ENCODE measurements at regions not wholly inside any gene's neighbourhood (a gene's known extent, or its start where the extent isn't known, plus 50 kb on each side); places are given as distances from the start of the nearest gene placed in this dataset.

- Histone ChIP-seq H3K36me3 (ENCODE audit: insufficient read depth, low read length) (no peaks in the 10 kb centered on the region), H3K4me2 (ENCODE audit: low read length) (no peak overlapping the region), H3K4me1 (ENCODE audit: insufficient read depth, low read length) (no peaks in the 10 kb centered on the region), H3K9ac (ENCODE audit: low read length) (no peak overlapping the region), H3K27me3 (ENCODE audit: insufficient read depth, low read length) (no peaks in the 10 kb centered on the region), H4K20me1 (ENCODE audit: insufficient read depth, low read length) (no peaks in the 10 kb centered on the region), H3K4me3 (ENCODE audit: insufficient read depth, low read depth, low read length) (no peak overlapping the region), H3K27ac (ENCODE audit: low read depth, low read length) (no peak overlapping the region), H2AFZ (ENCODE audit: low read depth, low read length) (no peak overlapping the region), H3K79me2 (ENCODE audit: insufficient read depth, low read length) (no peaks in the 10 kb centered on the region), H3K9me3 (ENCODE audit: insufficient read depth, low read depth, low read length) (no peaks in the 10 kb centered on the region)
- Mint-ChIP-seq H3K4me3 (ENCODE audit: unreplicated experiment) (no peak overlapping the region), H3K36me3 (ENCODE audit: low read depth, unreplicated experiment) (no peaks in the 10 kb centered on the region), H3K9me3 (ENCODE audit: unreplicated experiment) (no peaks in the 10 kb centered on the region), H3K4me1 (ENCODE audit: low read depth, unreplicated experiment) (no peaks in the 10 kb centered on the region), H3K27me3 (ENCODE audit: low read depth, unreplicated experiment) (no peaks in the 10 kb centered on the region), H3K27ac (ENCODE audit: unreplicated experiment) (no peak overlapping the region)
- DNase-seq (ENCODE audit: low read depth), result no peak
- no peak for TF ChIP-seq EZH2 (IDR thresholded peaks at IDR 0.05; ENCODE audit: insufficient read depth, low read length)
- TF ChIP-seq CTCF (IDR thresholded peaks at IDR 0.05; ENCODE audit: insufficient read depth, low read depth, low read length), result no peak
- FAIRE-seq, result no peak
Observed at GRCh38 chr4:60326735-60327134, 873.4 kb upstream of the ADGRL3 start.

- DNase-seq (ENCODE audit: low read depth), result no peak
- Histone ChIP-seq H2AFZ (ENCODE audit: low read depth, low read length) (no peak overlapping the region), H3K27ac (ENCODE audit: low read depth, low read length) (no peak overlapping the region), H3K27me3 (ENCODE audit: insufficient read depth, low read length) (no peaks in the 10 kb centered on the region), H3K36me3 (ENCODE audit: insufficient read depth, low read length) (no peaks in the 10 kb centered on the region), H3K4me1 (ENCODE audit: insufficient read depth, low read length) (no peaks in the 10 kb centered on the region), H3K79me2 (ENCODE audit: insufficient read depth, low read length) (no peaks in the 10 kb centered on the region), H4K20me1 (ENCODE audit: insufficient read depth, low read length) (no peaks in the 10 kb centered on the region), H3K9ac (ENCODE audit: low read length) (no peak overlapping the region), H3K9me3 (ENCODE audit: insufficient read depth, low read depth, low read length) (no peaks in the 10 kb centered on the region), H3K4me2 (ENCODE audit: low read length) (no peak overlapping the region), H3K4me3 (ENCODE audit: insufficient read depth, low read depth, low read length) (no peak overlapping the region)
- TF ChIP-seq EZH2 (IDR thresholded peaks at IDR 0.05; ENCODE audit: insufficient read depth, low read length) (no peak), CTCF (IDR thresholded peaks at IDR 0.05; ENCODE audit: insufficient read depth, low read depth, low read length) (no peak)
- no peaks in the 10 kb centered on the region for H3K9me3 Mint-ChIP-seq (ENCODE audit: unreplicated experiment)
- no peak overlapping the region for H3K27ac Mint-ChIP-seq (ENCODE audit: unreplicated experiment)
- FAIRE-seq, result no peak
- no peak overlapping the region for H3K4me3 Mint-ChIP-seq (ENCODE audit: unreplicated experiment)
- no peaks in the 10 kb centered on the region for H3K4me1 Mint-ChIP-seq (ENCODE audit: low read depth, unreplicated experiment)
- H3K27me3 Mint-ChIP-seq (ENCODE audit: low read depth, unreplicated experiment), result no peaks in the 10 kb centered on the region
- H3K36me3 Mint-ChIP-seq (ENCODE audit: low read depth, unreplicated experiment), result no peaks in the 10 kb centered on the region
Observed at GRCh38 chr4:60327651-60328050, 872.5 kb upstream of the ADGRL3 start.

- no peak overlapping the region for H3K4me2 ChIP-seq (ENCODE audit: low read length)
- H3K79me2 ChIP-seq (ENCODE audit: insufficient read depth, low read length), result no peaks in the 10 kb centered on the region
Observed at GRCh38 chr4:60344908-60345307, 855.2 kb upstream of the ADGRL3 start.

More at GRCh38 chr4:60344908-60345307, 855.2 kb upstream of the ADGRL3 start:
- Mint-ChIP-seq H3K9me3 (ENCODE audit: unreplicated experiment) (no peaks in the 10 kb centered on the region), H3K27me3 (ENCODE audit: low read depth, unreplicated experiment) (no peaks in the 10 kb centered on the region), H3K4me3 (ENCODE audit: unreplicated experiment) (no peak overlapping the region), H3K4me1 (ENCODE audit: low read depth, unreplicated experiment) (no peaks in the 10 kb centered on the region), H3K27ac (ENCODE audit: unreplicated experiment) (no peak overlapping the region), H3K36me3 (ENCODE audit: low read depth, unreplicated experiment) (no peaks in the 10 kb centered on the region)
- no peaks in the 10 kb centered on the region for H4K20me1 ChIP-seq (ENCODE audit: insufficient read depth, low read length)
- DNase-seq (ENCODE audit: low read depth), result no peak
- no peak overlapping the region for H3K4me3 ChIP-seq (ENCODE audit: insufficient read depth, low read depth, low read length)
- H3K9me3 ChIP-seq (ENCODE audit: insufficient read depth, low read depth, low read length), result no peaks in the 10 kb centered on the region
- no peak for TF ChIP-seq EZH2 (IDR thresholded peaks at IDR 0.05; ENCODE audit: insufficient read depth, low read length)
- no peak for TF ChIP-seq CTCF (IDR thresholded peaks at IDR 0.05; ENCODE audit: insufficient read depth, low read depth, low read length)
- no peak for FAIRE-seq
- H2AFZ ChIP-seq (ENCODE audit: low read depth, low read length), result no peak overlapping the region
- no peaks in the 10 kb centered on the region for H3K36me3 ChIP-seq (ENCODE audit: insufficient read depth, low read length)
- H3K27ac ChIP-seq (ENCODE audit: low read depth, low read length), result no peak overlapping the region
- no peaks in the 10 kb centered on the region for H3K4me1 ChIP-seq (ENCODE audit: insufficient read depth, low read length)
- H3K27me3 ChIP-seq (ENCODE audit: insufficient read depth, low read length), result no peaks in the 10 kb centered on the region
- no peak overlapping the region for H3K9ac ChIP-seq (ENCODE audit: low read length)

Measured in astrocyte (in vitro differentiated cells and primary cell).